H4 (cell line): ENCODE measurements at regions not wholly inside any gene's neighbourhood (a gene's known extent, or its start where the extent isn't known, plus 50 kb on each side); places are given as distances from the start of the nearest gene placed in this dataset.

Source experiments
- DNase-seq: peaks from one replicate; pipeline ENCODE4 v3.0.0-alpha.2; 2015; ENCODE audit warnings: low spot score

DNA sequence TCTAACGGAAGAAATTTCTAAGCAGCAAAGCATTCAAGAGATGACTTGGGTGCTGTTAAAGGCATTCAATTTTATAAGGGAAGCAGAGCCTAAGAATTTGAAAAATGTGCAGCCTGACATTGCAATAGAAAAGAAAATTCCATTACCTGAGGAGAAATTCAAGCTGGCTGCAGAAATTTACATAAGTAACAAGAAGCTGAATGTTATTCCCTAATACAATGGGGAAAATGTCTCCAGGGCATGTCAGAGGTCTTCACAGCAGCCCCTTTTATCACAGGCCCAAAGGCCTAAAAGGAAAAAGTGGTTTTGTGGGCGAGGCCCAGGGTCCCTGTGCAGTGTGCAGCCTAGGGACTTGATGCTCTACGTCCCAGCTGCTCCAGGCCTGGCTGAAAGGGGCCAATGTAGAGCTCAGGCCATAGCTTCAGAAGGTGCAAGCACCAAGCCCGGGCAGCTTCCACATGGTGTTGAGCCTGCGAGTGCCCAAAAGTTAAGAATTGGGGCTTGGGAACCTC lies 306.7 kb downstream of the RDH14 start:
- DNase-seq: no peak

DNA sequence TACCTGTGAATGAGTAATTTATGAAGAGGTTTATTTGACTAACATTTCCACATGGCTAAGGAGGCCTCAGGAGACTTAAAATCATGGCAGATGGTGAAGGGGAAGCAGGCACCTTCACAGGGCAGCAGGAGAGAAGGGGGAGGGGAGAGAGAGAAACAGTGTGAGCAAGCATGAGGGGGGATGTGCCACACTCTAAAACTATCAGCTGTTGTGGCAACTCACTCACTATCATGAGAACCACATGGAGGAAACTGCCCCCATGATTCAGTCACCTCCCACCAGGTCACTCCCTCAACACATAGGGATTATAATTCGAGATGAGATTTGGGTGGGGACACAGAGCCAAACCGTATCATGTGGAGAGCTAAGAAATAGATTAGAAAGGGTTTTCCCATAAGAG lies 309.0 kb downstream of the RDH14 start:
- no peak for DNase-seq

DNA sequence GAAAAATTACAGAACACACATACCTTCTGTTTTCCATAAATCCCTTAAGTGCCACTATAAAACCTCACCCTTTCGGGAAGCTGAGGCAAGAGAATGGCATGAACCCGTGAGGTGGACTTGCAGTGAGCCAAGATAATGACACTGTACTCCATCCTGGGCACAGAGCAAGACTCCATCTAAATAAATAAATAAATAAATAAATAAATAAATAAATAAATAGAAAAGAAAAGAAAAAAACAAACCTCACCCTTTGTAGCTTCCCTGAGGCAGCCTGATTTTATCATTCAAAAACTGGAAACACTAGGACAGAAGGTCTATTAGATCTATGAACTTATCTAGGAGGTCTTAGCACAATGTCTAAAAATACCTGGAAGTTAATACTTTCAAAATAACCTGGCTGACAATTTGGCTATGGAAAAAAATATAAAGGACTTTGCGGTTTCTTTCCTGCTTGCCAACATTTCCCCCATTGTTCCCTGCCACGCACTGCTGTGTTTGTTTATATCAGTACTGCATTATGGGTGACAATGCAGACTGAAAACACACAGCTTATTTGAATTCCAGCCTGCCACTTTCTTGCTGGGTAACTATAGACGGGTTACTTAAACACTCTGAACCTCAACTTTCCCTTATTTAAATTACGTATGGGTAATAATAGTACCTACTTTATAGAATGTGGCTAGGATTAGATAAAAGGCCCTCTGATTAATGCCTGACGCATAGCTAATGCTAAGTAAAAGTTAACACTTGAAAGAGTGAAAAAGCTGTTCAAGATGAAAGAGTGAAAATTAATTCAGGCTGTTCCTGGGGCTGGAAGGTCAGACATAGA lies 313.0 kb downstream of the RDH14 start:
- peak; percentile 50 for DNase-seq

DNA sequence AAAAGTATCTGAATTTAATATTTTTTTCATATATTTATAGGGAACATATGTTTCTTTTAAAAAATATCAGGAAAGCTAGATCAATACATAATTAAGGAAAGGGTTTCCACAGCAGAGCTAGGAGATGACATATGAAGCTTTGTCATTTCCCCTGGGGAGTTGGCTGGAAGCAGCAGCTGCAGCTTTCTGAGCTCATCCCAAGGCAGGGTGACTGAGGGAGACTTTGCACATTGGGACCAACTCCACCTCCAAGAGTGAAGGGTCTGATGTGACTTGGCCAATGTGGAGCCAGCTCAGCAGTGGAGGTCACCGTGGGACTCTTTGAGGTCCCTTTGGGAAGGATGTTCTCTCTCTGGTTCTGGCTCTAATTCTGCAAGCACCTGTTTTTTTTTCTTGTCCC lies 315.1 kb downstream of the RDH14 start:
- DNase-seq: no peak

DNA sequence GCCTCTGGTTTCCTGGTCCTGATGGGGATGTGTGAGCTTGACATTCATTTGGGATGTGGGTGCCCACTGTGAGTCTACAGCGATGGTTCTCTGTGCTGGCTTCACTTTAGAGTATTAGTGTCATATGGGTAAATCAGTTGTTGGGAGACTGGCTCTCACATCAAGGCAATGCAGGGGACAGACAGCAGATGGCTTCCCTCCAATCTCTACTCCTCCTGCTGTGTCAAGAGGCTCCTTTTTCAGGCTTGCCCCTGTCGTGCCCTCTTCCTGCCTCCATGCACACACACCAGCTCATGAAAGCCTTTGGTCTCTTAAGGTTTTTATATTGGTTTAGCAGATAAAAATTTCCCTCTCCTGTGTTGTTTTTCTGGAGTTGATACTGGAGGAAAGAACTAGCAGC lies 315.6 kb downstream of the RDH14 start:
- DNase-seq: no peak

DNA sequence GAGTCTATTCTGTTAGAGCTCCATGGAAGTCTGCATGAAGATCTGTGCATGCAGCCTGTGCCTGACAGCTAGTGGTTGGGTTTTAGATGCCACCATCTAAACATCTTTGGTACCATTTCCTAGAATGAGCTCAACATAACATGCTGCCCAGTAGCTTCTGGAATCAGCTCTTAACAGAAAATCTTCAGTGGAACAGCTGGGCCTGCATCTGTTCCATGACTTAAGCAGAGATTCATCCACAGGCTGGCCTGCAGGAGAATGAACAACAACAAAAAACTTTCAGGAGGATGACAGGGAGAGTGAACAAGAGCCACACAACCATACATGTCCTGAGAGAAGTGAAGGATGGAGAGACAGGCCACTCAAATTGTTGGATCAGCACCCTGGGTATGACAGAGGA lies 316.6 kb downstream of the RDH14 start:
- no peak for DNase-seq

DNA sequence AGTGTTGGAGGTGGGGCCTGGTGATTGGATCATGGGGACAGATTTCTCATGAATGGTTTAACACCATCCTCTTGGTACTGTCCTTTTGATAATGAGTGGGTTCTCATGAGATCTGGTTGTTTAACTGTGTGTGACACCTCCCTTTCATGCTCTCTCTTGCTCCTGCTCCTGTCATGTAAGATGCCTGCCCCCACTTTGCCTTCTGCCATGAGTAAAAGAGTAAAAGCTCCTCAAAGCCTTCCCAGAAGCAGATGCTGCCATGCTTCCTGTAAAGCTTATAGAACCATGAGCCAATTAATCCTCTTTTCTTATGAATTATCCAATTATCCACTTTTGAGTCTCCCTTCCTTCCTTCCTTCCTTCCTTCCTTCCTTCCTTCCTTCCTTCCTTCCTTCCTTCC lies 317.7 kb downstream of the RDH14 start:
- no peak for DNase-seq

DNA sequence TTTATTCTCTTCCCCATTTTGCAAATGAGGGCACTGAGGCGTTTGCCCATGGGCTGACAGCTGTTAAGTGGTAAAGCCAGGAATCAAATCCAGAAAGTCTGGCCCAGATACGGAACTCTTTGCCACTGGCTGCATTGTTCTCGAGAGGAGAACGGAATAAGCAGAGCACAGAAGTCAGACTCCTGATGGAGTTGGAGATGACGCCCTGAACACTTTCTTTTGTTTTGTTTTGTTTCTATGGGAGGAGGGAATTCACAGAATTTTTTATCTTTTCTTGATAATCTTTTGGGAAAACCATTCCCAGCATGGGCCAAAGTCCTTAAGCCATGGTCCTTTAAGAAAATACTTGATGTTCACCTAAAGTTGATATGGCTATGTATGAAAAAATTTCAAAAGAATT lies 322.2 kb downstream of the RDH14 start:
- DNase-seq: no peak

DNA sequence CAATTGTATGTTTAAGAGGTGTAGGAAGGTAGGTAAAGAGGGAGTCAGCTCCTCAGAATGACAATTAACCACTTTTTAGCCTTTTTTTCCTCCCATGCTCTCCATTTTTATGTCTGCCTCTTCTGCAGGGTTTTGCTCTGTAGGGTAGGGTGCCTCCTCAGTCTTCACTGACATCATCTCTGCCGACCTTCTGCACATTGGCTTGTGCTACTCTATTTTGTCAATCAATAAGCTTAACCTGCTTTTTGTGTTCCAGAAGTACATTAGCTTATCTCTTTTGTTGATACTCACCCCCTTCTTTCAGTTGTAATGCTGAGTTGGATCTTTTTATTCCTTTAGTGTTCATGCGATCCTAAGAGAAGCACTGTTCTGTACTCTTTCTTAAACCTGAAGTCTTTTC lies 323.2 kb downstream of the RDH14 start:
- no peak for DNase-seq

DNA sequence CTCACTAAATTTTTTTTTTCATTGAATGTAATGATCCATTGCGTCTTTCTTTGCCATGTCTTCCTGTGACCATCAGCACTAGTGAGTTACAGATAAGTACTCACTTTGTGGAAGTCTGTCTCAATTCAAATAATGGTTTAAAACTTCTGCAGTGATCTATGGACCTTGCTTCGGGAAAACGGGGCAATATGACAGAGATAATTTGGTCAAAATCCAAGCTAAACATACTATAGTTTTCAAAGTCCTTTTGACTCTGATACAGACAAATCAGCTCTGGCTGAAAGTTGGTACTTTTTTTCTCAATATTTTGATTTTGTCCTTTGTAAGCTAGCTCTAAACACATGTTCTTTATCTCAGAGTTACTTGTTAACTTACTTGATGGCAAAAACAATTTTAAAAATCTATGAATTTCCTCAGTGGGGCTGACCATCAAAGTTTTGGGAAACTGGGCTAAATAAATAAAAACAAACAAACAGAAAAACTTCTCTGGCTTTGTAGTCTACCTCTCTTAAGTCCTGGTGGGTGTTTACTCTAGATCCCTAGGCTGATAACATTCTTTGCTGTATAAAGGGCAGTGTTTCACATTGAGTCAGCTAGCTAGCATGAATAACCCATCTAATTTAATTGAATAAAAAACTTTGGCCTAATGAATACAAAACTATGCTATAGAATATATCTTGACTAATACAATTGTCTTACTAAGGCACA lies 327.6 kb downstream of the RDH14 start:
- no peak for DNase-seq

DNA sequence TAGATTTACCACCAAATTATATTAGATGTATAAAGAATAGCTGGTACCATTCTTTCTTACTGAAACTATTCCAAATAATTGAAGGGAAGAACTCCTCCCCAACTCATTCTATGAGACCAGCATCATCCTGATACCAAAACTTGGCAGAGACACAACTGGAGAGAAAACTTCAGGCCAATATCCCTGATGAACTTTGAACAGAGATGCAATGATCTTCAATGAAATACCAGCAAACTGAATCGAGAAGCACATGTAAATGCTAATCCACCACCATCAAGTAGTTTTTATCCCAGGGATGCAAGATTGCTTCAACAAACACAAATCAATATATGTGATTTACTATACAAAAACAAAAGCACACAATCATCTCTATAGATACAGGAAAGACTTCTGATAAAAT lies 329.8 kb downstream of the RDH14 start:
- DNase-seq: no peak

DNA sequence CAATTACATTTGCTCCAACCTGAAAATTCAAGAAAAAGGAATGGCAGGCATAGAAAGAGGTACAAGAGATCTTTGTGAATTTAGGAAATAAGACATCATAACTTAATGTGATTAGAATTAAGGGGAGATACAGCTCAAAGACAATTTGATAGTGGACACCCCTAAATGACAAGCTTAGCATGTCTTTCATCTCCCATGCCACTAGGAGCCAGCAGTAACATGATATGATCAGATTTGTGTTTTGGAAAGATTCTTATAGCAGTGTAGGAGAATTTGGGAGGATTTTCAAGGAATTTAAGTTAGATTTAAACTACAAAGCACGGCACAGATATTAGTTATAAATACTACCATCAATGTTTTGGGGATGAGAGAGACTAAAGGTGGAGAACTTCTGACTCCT lies 340.8 kb downstream of the RDH14 start:
- DNase-seq: no peak

DNA sequence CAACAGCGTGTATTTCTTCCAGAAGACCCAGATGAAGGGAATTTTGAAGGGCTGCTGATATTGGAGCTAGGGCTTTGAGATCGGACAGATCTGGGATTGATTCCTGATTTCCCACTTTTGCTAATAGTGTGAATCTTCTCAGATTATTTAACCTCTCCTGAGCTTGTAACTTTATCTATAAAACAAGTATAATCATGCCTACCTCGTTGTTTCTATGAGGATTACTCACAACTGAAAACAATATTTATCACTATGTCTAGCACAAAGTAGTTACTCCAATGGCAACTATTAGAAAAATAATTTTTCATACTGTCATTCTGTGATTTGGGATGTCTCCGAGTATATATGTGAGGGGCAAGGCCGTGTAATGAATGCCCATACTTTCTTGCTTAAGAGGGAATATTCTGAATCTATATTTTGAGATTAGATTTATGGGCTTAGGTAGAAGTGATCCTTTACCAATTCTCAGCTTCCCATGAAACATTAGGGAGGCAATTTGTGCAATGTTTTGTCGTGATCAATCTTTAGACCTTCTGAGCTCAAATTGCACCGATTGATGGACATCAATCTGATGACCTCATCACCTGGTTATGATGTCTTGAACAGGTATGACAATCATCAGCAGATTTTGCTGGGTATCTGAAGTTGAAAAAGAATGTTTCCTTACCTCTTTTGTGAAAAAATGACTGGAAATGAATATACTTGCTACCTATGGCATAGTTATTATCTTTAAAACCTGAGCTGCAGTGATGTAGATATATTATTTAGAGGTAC lies 339.9 kb downstream of the KCNS3 start:
- DNase-seq: no peak

DNA sequence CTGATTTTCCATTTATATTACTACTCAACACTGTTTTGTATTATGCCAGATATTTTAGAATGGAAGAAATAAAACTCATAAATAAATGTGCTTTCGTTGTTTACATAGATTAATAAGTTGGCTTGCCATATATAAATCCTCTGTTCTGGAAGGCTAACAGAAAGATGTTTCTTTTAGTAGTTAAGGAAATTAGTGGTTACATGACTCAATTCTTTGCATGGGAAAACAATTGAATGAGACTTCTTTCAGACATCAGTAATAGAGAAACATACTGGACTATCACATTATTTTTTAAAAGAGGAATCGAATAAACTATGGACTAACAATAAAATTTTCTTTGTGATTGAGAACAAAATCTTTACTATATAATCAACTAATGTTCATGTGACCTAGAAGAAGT lies 336.5 kb downstream of the KCNS3 start:
- DNase-seq: no peak

DNA sequence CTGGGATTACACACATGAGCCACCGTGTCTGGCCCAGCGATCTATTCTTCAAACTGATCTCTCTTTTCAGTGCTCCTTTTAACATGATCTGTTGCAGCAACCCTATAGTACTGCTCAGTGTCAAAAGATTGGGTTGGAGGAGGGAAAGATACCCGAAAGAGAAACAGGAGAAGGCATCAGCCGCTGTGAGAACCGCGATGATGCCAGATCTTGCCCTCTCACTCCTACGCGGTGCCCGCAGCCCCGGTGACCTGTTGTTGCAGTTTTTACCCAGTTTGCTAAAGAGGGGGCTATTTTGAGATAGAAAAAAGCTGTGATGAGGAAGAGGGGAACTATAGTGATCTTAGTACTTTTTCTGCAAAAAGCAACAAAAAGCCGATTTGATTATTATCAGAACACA lies 335.5 kb downstream of the KCNS3 start:
- no peak for DNase-seq

DNA sequence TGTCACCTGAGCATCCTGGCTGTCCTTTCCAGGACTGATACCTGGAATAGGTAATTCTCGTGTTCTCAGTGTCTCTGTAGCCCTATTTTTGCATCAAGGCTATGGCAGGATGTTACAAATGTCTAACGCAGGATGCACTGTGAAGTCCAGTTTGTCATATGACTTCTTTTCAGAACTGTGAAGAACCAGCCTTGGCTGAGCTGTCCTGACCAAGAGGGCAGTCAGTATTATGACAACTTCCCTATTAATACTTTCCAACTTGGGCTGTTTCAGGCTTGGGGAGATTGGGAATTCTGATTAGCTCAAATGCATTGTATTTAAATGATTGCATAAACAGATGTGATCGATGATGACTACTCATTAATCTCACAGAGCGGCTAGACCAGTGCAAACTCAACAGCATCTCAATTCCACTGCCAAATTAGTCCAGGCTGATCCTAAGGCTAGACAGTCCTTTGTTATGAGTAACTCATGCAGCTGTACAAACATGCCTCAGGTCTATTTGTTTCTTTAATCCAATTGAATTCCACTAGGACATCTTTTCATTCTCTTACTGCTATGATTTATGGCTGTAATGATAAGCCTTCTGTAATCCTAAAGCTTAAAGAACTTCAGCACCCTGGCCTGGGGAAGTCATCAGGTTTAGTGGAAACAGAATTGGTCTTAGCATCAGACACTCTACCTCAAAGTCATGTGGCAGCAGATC lies 331.6 kb downstream of the KCNS3 start:
- DNase-seq: no peak

DNA sequence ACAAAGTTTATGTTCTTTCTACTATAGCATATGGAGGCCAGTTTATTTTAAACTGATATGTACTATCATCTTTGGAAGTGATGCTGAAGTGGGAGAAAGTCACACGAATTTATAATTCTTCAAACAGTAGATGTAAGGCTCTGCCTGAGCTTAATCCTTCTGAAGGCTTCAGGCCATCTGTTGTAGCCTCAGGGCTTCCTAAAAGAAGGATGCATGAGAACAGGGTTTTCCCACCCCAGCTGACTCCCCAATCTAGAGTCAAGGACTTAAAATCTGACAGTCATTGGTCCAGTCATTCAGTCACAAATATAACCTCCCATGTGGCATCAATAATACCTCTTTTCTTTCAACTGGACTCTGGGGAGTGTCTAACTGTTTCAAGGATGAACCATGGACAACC lies 330.5 kb downstream of the KCNS3 start:
- DNase-seq: no peak

DNA sequence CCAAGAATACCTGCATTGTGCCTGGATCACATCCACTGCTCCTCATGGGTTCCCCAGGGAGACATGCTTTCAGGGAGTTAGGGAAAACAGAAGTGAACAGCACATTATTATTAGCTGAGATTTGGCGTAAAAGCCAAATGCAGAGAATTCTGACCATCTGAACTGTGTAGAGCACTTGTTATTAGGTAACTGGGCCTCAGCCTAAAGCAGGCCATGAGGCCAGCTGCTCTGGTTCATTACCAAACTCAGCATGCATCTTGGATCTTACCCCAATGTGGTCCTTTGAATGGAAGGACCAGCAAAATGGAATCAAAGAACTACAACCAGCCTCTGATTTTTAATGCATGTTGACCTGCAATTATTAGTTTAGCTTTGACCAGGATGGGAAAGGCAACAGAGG lies 322.3 kb downstream of the KCNS3 start:
- no peak for DNase-seq

DNA sequence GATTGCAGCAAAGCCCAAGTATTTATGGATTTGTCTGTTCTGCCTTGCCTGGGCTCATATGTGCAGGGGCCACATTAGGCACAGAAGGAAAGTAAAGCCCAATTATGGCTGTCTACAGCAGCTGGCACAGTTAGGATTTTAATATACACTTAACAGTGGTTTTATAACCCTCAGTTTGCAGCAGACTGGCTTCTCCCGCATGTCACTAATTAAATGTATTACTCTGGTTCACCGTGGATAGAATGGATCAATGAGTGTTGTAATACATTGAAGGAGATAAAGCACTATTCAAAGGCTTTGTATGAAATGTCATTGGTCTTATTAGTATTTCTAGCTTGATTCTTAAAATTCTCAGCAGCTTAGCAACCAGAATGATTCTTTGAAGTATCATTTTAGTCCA lies 320.2 kb downstream of the KCNS3 start:
- DNase-seq: no peak

DNA sequence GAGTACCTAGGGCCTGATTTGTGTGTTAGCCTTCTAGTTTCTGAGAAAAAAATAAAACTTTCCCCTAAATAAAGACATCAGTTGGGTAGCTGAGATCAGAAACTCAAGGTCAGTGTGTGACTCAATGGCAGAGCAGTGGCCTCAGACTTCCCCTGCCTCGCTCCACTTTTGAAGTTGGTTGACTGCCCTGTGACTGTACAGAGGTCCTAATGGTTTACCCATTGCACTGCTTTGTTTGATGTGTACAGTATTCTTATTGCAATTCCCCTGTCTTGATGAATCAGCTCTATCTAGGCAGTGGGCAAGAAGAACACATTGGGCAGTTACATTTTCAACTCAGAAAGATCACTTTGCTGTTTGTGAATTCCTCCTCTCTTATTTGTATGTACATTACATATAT lies 315.7 kb downstream of the KCNS3 start:
- DNase-seq: no peak

DNA sequence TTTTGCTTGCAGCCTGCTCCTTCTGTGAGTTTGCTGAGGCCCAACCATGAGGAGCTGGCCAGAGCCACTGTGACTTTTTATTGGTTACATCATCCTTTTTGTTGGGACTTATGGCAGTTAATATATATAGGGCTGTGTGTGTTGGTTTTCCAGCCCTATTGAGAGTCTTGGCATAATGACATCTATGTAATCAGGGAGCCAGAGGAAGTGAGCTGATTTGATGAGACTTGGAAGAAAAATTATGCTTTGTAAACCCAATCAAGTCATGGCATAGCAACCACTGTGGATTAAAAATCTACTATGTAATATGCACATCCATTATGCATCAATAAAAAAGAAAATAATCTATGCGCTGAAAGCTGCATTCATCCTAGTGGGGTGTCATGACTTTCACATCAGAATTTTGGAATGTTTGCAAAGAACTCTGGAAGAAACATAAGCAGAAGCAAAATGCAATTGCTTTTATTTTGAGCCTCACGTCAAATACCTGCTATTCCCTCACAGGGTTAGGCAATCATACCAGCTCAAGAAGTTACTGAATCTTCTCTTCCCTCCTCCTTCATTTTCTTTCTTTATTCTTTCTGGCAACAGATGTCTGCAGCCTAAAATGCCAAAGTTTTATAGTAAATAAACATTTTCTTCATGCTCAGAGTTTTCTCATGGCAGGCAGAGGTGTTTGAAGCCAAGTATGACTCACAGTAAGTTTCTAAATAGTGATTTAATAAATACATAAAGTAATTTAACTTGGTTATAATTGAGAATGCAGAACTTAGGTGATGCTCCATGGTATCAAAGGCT lies 308.5 kb downstream of the KCNS3 start:
- no peak for DNase-seq
